ENCODE measurements at regions not wholly inside any gene's neighbourhood (a gene's known extent, or its start where the extent isn't known, plus 50 kb on each side); places are given as distances from the start of the nearest gene placed in this dataset.

GRCh38 chr7:142425281-142425680 is 167.4 kb upstream of the PRSS58 start:
- CTCF ChIA-PET: interaction anchor here (0.6 to 1.3 kb wide), 2 partner anchors 13 to 92 kb away, joined by 3 read pairs; no protein-coding TSS in a partner anchor
- DNase-seq (no peak), ATAC-seq (replicated peaks in 1 of 4) (peak; percentile 26 to 44 (median 36))
- Histone ChIP-seq H3K36me3 (ENCODE audit: control insufficient read depth in 2 of 2, extremely low read depth in 1 of 2, insufficient read depth in 1 of 2, low read length in 1 of 2) (no peaks in the 10 kb centered on the region), H3K4me1 (ENCODE audit: control insufficient read depth in 1 of 2, extremely low read depth in 1 of 2, insufficient read depth in 2 of 2, low read length in 2 of 2) (no peaks in the 10 kb centered on the region), H3K27ac (ENCODE audit: low read length) (no peak overlapping the region), H3K27me3 (replicated peaks in 1 of 2; ENCODE audit: control insufficient read depth in 2 of 2, extremely low read depth in 1 of 2, insufficient read depth in 2 of 2, low read length in 1 of 2) (peaks cover 0 to 3% of the 10 kb centered on the region in 2 experiments), H3K4me3 (ENCODE audit: control insufficient read depth in 1 of 2, extremely low read depth in 1 of 2, low read length in 1 of 2) (no peak overlapping the region), H3K9me3 (no peaks in the 10 kb centered on the region)
- Mint-ChIP-seq H3K4me3 (peak overlapping the region in 2 of 3 donors; percentile 14 to 60), H3K36me3 (no peaks in the 10 kb centered on the region), H3K4me1 (peaks cover 9 to 17% (median 9%) of the 10 kb centered on the region in 3 donors), H3K9me3 (no peaks in the 10 kb centered on the region), H3K27ac (no peak overlapping the region), H3K27me3 (no peaks in the 10 kb centered on the region)
- POLR2A ChIA-PET: interaction anchor here in 1 of 2 donors (0.5 kb wide), 1 partner anchor 220 kb away, joined by 3 read pairs; no protein-coding TSS in a partner anchor
- 69% methylated on average over 4 of the region's 8 CpGs for WGBS (ENCODE audit: insufficient coverage)

- H3K36me3 Mint-ChIP-seq: no peaks in the 10 kb centered on the region
- no peaks in the 10 kb centered on the region for H3K9me3 ChIP-seq
- H3K9me3 Mint-ChIP-seq: no peaks in the 10 kb centered on the region
- no peak for DNase-seq
- H3K4me3 Mint-ChIP-seq: no peak overlapping the region
- POLR2A ChIA-PET: interaction anchor here in 1 of 2 donors (0.5 kb wide), 1 partner anchor 363 kb away, joined by 7 read pairs; no protein-coding TSS in a partner anchor
- no peaks in the 10 kb centered on the region for H3K36me3 ChIP-seq (ENCODE audit: control insufficient read depth in 2 of 2, extremely low read depth in 1 of 2, insufficient read depth in 1 of 2, low read length in 1 of 2)
- 78% methylated on average over 2 of the region's 4 CpGs for WGBS (ENCODE audit: insufficient coverage)
- H3K27me3 ChIP-seq (replicated peaks in 1 of 2; ENCODE audit: control insufficient read depth in 2 of 2, extremely low read depth in 1 of 2, insufficient read depth in 2 of 2, low read length in 1 of 2): peaks cover 0 to 3% of the 10 kb centered on the region in 2 experiments
- H3K4me1 Mint-ChIP-seq: peaks cover 7 to 12% (median 8%) of the 10 kb centered on the region in 3 donors
- CTCF ChIA-PET: interaction anchor here (0.7 to 0.8 kb wide), 2 partner anchors 9 to 27 kb away, joined by 3 to 4 read pairs; no protein-coding TSS in a partner anchor
- no peaks in the 10 kb centered on the region for H3K4me1 ChIP-seq (ENCODE audit: control insufficient read depth in 1 of 2, extremely low read depth in 1 of 2, insufficient read depth in 2 of 2, low read length in 2 of 2)
- H3K4me3 ChIP-seq (ENCODE audit: control insufficient read depth in 1 of 2, extremely low read depth in 1 of 2, low read length in 1 of 2): no peak overlapping the region
- H3K27me3 Mint-ChIP-seq: no peaks in the 10 kb centered on the region
- ATAC-seq (replicated peaks in 1 of 4): no peak
- no peak overlapping the region for H3K27ac ChIP-seq (ENCODE audit: low read length)
- no peak overlapping the region for H3K27ac Mint-ChIP-seq
Measured at GRCh38 chr7:142422621-142423020, 164.8 kb upstream of the PRSS58 start.

- H3K4me1 Mint-ChIP-seq: peaks cover 7 to 9% (median 8%) of the 10 kb centered on the region in 3 donors
- no peak overlapping the region for H3K4me3 Mint-ChIP-seq
- H3K27ac Mint-ChIP-seq: no peak overlapping the region
- Histone ChIP-seq H3K27ac (ENCODE audit: low read length) (no peak overlapping the region), H3K36me3 (ENCODE audit: control insufficient read depth in 2 of 2, extremely low read depth in 1 of 2, insufficient read depth in 1 of 2, low read length in 1 of 2) (no peaks in the 10 kb centered on the region), H3K4me1 (ENCODE audit: control insufficient read depth in 1 of 2, extremely low read depth in 1 of 2, insufficient read depth in 2 of 2, low read length in 2 of 2) (no peaks in the 10 kb centered on the region), H3K9me3 (no peaks in the 10 kb centered on the region), H3K4me3 (ENCODE audit: control insufficient read depth in 1 of 2, extremely low read depth in 1 of 2, low read length in 1 of 2) (no peak overlapping the region), H3K27me3 (replicated peaks in 1 of 2; ENCODE audit: control insufficient read depth in 2 of 2, extremely low read depth in 1 of 2, insufficient read depth in 2 of 2, low read length in 1 of 2) (peaks cover 0 to 3% of the 10 kb centered on the region in 2 experiments)
- WGBS (ENCODE audit: insufficient coverage): 60% methylated on average over 5 of the region's 5 CpGs
- H3K36me3 Mint-ChIP-seq: no peaks in the 10 kb centered on the region
- ATAC-seq (replicated peaks in 1 of 4): peak in 1 of 4 experiments; percentile 35
- ChIA-PET POLR2A (no interaction called here), CTCF (no interaction called here)
- DNase-seq: peak in 1 of 35 experiments; percentile 22
- no peaks in the 10 kb centered on the region for H3K9me3 Mint-ChIP-seq
- no peaks in the 10 kb centered on the region for H3K27me3 Mint-ChIP-seq
Measured at GRCh38 chr7:142420554-142421362, 162.9 kb upstream of the PRSS58 start.

GRCh38 chr7:142418326-142418725 is 160.5 kb upstream of the PRSS58 start:
- ChIA-PET CTCF (interaction anchor here (0.6 to 1.2 kb wide), 3 partner anchors 22 to 393 kb away, joined by 3 to 4 read pairs (median 3); no protein-coding TSS in a partner anchor), POLR2A (interaction anchor here in 1 of 2 donors (0.6 kb wide), 1 partner anchor 997 kb away, joined by 6 read pairs; no protein-coding TSS in a partner anchor)
- H3K9me3 ChIP-seq: no peaks in the 10 kb centered on the region
- ATAC-seq (replicated peaks in 1 of 4) (no peak), DNase-seq (no peak)
- no peaks in the 10 kb centered on the region for H3K36me3 ChIP-seq (ENCODE audit: control insufficient read depth in 2 of 2, extremely low read depth in 1 of 2, insufficient read depth in 1 of 2, low read length in 1 of 2)
- Mint-ChIP-seq H3K27ac (peak overlapping the region in 1 of 2 donors; percentile 11), H3K4me3 (no peak overlapping the region), H3K4me1 (peaks cover 0 to 8% (median 7%) of the 10 kb centered on the region in 3 donors), H3K9me3 (no peaks in the 10 kb centered on the region), H3K27me3 (no peaks in the 10 kb centered on the region), H3K36me3 (no peaks in the 10 kb centered on the region)
- no peaks in the 10 kb centered on the region for H3K4me1 ChIP-seq (ENCODE audit: control insufficient read depth in 1 of 2, extremely low read depth in 1 of 2, insufficient read depth in 2 of 2, low read length in 2 of 2)
- H3K27me3 ChIP-seq (replicated peaks in 1 of 2; ENCODE audit: control insufficient read depth in 2 of 2, extremely low read depth in 1 of 2, insufficient read depth in 2 of 2, low read length in 1 of 2): peaks cover 0 to 3% of the 10 kb centered on the region in 2 experiments
- H3K27ac ChIP-seq (ENCODE audit: low read length): no peak overlapping the region
- no peak overlapping the region for H3K4me3 ChIP-seq (ENCODE audit: control insufficient read depth in 1 of 2, extremely low read depth in 1 of 2, low read length in 1 of 2)
- 0% methylated on average over 1 of the region's 4 CpGs for WGBS (ENCODE audit: insufficient coverage)

- H3K9me3 ChIP-seq: no peaks in the 10 kb centered on the region
- H3K9me3 Mint-ChIP-seq: no peaks in the 10 kb centered on the region
- DNase-seq (no peak), ATAC-seq (replicated peaks in 1 of 4) (no peak)
- H3K27me3 ChIP-seq (replicated peaks in 1 of 2; ENCODE audit: control insufficient read depth in 2 of 2, extremely low read depth in 1 of 2, insufficient read depth in 2 of 2, low read length in 1 of 2): no peaks in the 10 kb centered on the region
- peak overlapping the region in 1 of 2 donors; percentile 11 for H3K27ac Mint-ChIP-seq
- H3K27me3 Mint-ChIP-seq: no peaks in the 10 kb centered on the region
- H3K36me3 ChIP-seq (ENCODE audit: control insufficient read depth in 2 of 2, extremely low read depth in 1 of 2, insufficient read depth in 1 of 2, low read length in 1 of 2): no peaks in the 10 kb centered on the region
- H3K4me1 Mint-ChIP-seq: peaks cover 7 to 11% (median 7%) of the 10 kb centered on the region in 3 donors
- peaks cover 0 to 5% of the 10 kb centered on the region in 2 experiments for H3K4me1 ChIP-seq (ENCODE audit: control insufficient read depth in 1 of 2, extremely low read depth in 1 of 2, insufficient read depth in 2 of 2, low read length in 2 of 2)
- no peak overlapping the region for H3K4me3 Mint-ChIP-seq
- no peaks in the 10 kb centered on the region for H3K36me3 Mint-ChIP-seq
- ChIA-PET POLR2A (no interaction called here), CTCF (interaction anchor here in 1 of 2 donors (0.6 kb wide), 1 partner anchor 51 kb away, joined by 3 read pairs; no protein-coding TSS in a partner anchor)
- H3K4me3 ChIP-seq (ENCODE audit: control insufficient read depth in 1 of 2, extremely low read depth in 1 of 2, low read length in 1 of 2): no peak overlapping the region
- no peak overlapping the region for H3K27ac ChIP-seq (ENCODE audit: low read length)
- 90% methylated on average over 2 of the region's 4 CpGs for WGBS (ENCODE audit: insufficient coverage)
Measured at GRCh38 chr7:142414915-142415314, 157.1 kb upstream of the PRSS58 start.

GRCh38 chr7:142414135-142414534 is 156.3 kb upstream of the PRSS58 start:
- POLR2A ChIA-PET: no interaction called here
- no peaks in the 10 kb centered on the region for H3K36me3 Mint-ChIP-seq
- no peak overlapping the region for H3K27ac Mint-ChIP-seq

More at GRCh38 chr7:142414135-142414534, 156.3 kb upstream of the PRSS58 start:
- Histone ChIP-seq H3K4me1 (ENCODE audit: control insufficient read depth in 1 of 2, extremely low read depth in 1 of 2, insufficient read depth in 2 of 2, low read length in 2 of 2) (peaks cover 0 to 5% of the 10 kb centered on the region in 2 experiments), H3K4me3 (ENCODE audit: control insufficient read depth in 1 of 2, extremely low read depth in 1 of 2, low read length in 1 of 2) (no peak overlapping the region), H3K9me3 (no peaks in the 10 kb centered on the region), H3K36me3 (ENCODE audit: control insufficient read depth in 2 of 2, extremely low read depth in 1 of 2, insufficient read depth in 1 of 2, low read length in 1 of 2) (no peaks in the 10 kb centered on the region), H3K27ac (ENCODE audit: low read length) (no peak overlapping the region), H3K27me3 (replicated peaks in 1 of 2; ENCODE audit: control insufficient read depth in 2 of 2, extremely low read depth in 1 of 2, insufficient read depth in 2 of 2, low read length in 1 of 2) (no peaks in the 10 kb centered on the region)
- H3K9me3 Mint-ChIP-seq: no peaks in the 10 kb centered on the region
- DNase-seq (no peak), ATAC-seq (replicated peaks in 1 of 4) (no peak)
- H3K27me3 Mint-ChIP-seq: no peaks in the 10 kb centered on the region
- H3K4me3 Mint-ChIP-seq: no peak overlapping the region
- CTCF ChIA-PET: no interaction called here
- peaks cover 7 to 11% (median 7%) of the 10 kb centered on the region in 3 donors for H3K4me1 Mint-ChIP-seq
- WGBS (ENCODE audit: insufficient coverage): 100% methylated on average over 1 of the region's 3 CpGs

Data from T-cell (primary cell).